ENCODE measurements at regions not wholly inside any gene's neighbourhood (a gene's known extent, or its start where the extent isn't known, plus 50 kb on each side); places are given as distances from the start of the nearest gene placed in this dataset.

GRCh38 chr5:143882520-143882919 lies 70.6 kb downstream of the HMHB1 start:
- no peak overlapping the region for H3K4me3 ChIP-seq (ENCODE audit: control extremely low read depth in 1 of 5, extremely low read depth in 1 of 5, insufficient read depth in 1 of 5, low read depth in 2 of 5, low read length in 4 of 5)
- H2AFZ ChIP-seq (ENCODE audit: insufficient read depth, low read depth, low read length, poor library complexity, severe bottlenecking): no peak overlapping the region
- H4K20me1 ChIP-seq (ENCODE audit: control insufficient read depth, insufficient read depth, low read length, poor library complexity, severe bottlenecking): no peaks in the 10 kb centered on the region
- no peaks in the 10 kb centered on the region for H3K9me3 ChIP-seq (ENCODE audit: control extremely low read depth in 1 of 3, control insufficient read depth in 2 of 3, insufficient read depth in 1 of 3, low read length in 2 of 3)
- TF ChIP-seq EZH2 (IDR thresholded peaks at IDR 0.05; ENCODE audit: borderline replicate concordance, insufficient read depth, low read depth, low read length, poor library complexity, severe bottlenecking) (no peak), CTCF (IDR thresholded peaks at IDR 0.05) (no peak)
- no peak overlapping the region for H3K27ac ChIP-seq (ENCODE audit: low read length in 2 of 2)
- no peaks in the 10 kb centered on the region for H3K4me1 ChIP-seq (ENCODE audit: control insufficient read depth in 2 of 2, insufficient read depth in 2 of 2, low read length in 2 of 2)
- no peaks in the 10 kb centered on the region for H3K27me3 ChIP-seq (replicated peaks in 1 of 4; ENCODE audit: control extremely low read depth in 1 of 4, control insufficient read depth in 3 of 4, insufficient read depth in 4 of 4, low read length in 3 of 4)
- H3K4me2 ChIP-seq (replicated peaks; ENCODE audit: low read depth, low read length, poor library complexity, severe bottlenecking): no peak overlapping the region
- peaks cover 3% of the 10 kb centered on the region for H3K27me3 Mint-ChIP-seq
- no peak overlapping the region for H3K9ac ChIP-seq (ENCODE audit: low read length)
- POLR2A ChIA-PET: no interaction called here
- no peaks in the 10 kb centered on the region for H3K36me3 ChIP-seq (replicated peaks in 1 of 2; ENCODE audit: control extremely low read depth in 1 of 2, control insufficient read depth in 1 of 2, extremely low read depth in 1 of 2, insufficient read depth in 2 of 2, low read length in 1 of 2)
- H3K4me1 Mint-ChIP-seq: no peaks in the 10 kb centered on the region
- CTCF ChIA-PET: interaction anchor here (0.7 kb wide), 1 partner anchor 309 kb away, joined by 3 read pairs; no protein-coding TSS in a partner anchor
- H3K79me2 ChIP-seq (ENCODE audit: control insufficient read depth, insufficient read depth, low read length): no peaks in the 10 kb centered on the region
- intact Hi-C loops (cut with micrococcal nuclease): no loop called here
- no peaks in the 10 kb centered on the region for H3K9me3 Mint-ChIP-seq (ENCODE audit: insufficient read depth)
- 100% methylated on average over 2 of the region's 5 CpGs for WGBS (ENCODE audit: insufficient coverage)
- H3K27ac Mint-ChIP-seq: no peak overlapping the region
- DNase-seq: no peak
- H3K4me3 Mint-ChIP-seq: no peak overlapping the region
- no peak for ATAC-seq (ENCODE audit: low read depth)

- Mint-ChIP-seq H3K4me3 (no peak overlapping the region), H3K27ac (no peak overlapping the region), H3K27me3 (peaks cover 15% of the 10 kb centered on the region), H3K9me3 (ENCODE audit: insufficient read depth) (no peaks in the 10 kb centered on the region), H3K4me1 (no peaks in the 10 kb centered on the region)
- ChIA-PET CTCF (no interaction called here), POLR2A (no interaction called here)
- H3K9ac ChIP-seq (ENCODE audit: low read length): no peak overlapping the region
- ATAC-seq (ENCODE audit: low read depth) (no peak), DNase-seq (no peak)
- H3K4me1 ChIP-seq (ENCODE audit: control insufficient read depth in 2 of 2, insufficient read depth in 2 of 2, low read length in 2 of 2): no peaks in the 10 kb centered on the region
- no peak overlapping the region for H2AFZ ChIP-seq (ENCODE audit: insufficient read depth, low read depth, low read length, poor library complexity, severe bottlenecking)
- intact Hi-C loops (cut with micrococcal nuclease): no loop called here
- no peaks in the 10 kb centered on the region for H3K9me3 ChIP-seq (ENCODE audit: control extremely low read depth in 1 of 3, control insufficient read depth in 2 of 3, insufficient read depth in 1 of 3, low read length in 2 of 3)
- TF ChIP-seq EZH2 (IDR thresholded peaks at IDR 0.05; ENCODE audit: borderline replicate concordance, insufficient read depth, low read depth, low read length, poor library complexity, severe bottlenecking) (no peak), CTCF (IDR thresholded peaks at IDR 0.05) (no peak)
- H3K27me3 ChIP-seq (replicated peaks in 1 of 4; ENCODE audit: control extremely low read depth in 1 of 4, control insufficient read depth in 3 of 4, insufficient read depth in 4 of 4, low read length in 3 of 4): no peaks in the 10 kb centered on the region
- H3K36me3 ChIP-seq (replicated peaks in 1 of 2; ENCODE audit: control extremely low read depth in 1 of 2, control insufficient read depth in 1 of 2, extremely low read depth in 1 of 2, insufficient read depth in 2 of 2, low read length in 1 of 2): no peaks in the 10 kb centered on the region
- no peaks in the 10 kb centered on the region for H4K20me1 ChIP-seq (ENCODE audit: control insufficient read depth, insufficient read depth, low read length, poor library complexity, severe bottlenecking)
- H3K4me3 ChIP-seq (ENCODE audit: control extremely low read depth in 1 of 5, extremely low read depth in 1 of 5, insufficient read depth in 1 of 5, low read depth in 2 of 5, low read length in 4 of 5): no peak overlapping the region
- WGBS (ENCODE audit: insufficient coverage): no CpG with 5 or more reads among the region's 3 CpGs
- H3K79me2 ChIP-seq (ENCODE audit: control insufficient read depth, insufficient read depth, low read length): no peaks in the 10 kb centered on the region
- H3K4me2 ChIP-seq (replicated peaks; ENCODE audit: low read depth, low read length, poor library complexity, severe bottlenecking): no peak overlapping the region
- H3K27ac ChIP-seq (ENCODE audit: low read length in 2 of 2): no peak overlapping the region
These were observed 74.1 kb downstream of the HMHB1 start for GRCh38 chr5:143886096-143886495.
